Activated CD8-positive, alpha-beta T cell treated with anti-CD3 and anti-CD28 coated beads, Interleukin-2, amount 10 ng/mL, durations not matched to agents 7 days and 5 days (primary cell): ENCODE measurements at regions not wholly inside any gene's neighbourhood (a gene's known extent, or its start where the extent isn't known, plus 50 kb on each side); places are given as distances from the start of the nearest gene placed in this dataset.

Source experiments
- ATAC-seq: fragments of 150-1000 bp; cut with Tn5 transposase; one replicate; pipeline ENCODE4 v1.10.0; 2021; ENCODE audit warnings: moderate library complexity
- CTCF ChIA-PET: fragments of 350-600 bp; sonication (Branson Sonifier 250); formaldehyde crosslinking; loops from one replicate; lab custom pipeline; 2021; ENCODE audit warnings: antibody characterized with exemption; lab: Charles Lee
- POLR2A ChIA-PET: fragments of 350-600 bp; sonication (Branson Sonifier 250); formaldehyde crosslinking; loops from one replicate; lab custom pipeline; 2021; ENCODE audit warnings: antibody characterized with exemption; lab: Charles Lee
- DNase-seq: peaks from one replicate; pipeline ENCODE4 v3.0.0-alpha.2; 2020
- H3K27ac Mint-ChIP-seq: one replicate; pipeline ENCODE4 v1.8.0; 2021; ENCODE audit warnings: mild to moderate bottlenecking, mixed read lengths
- H3K27me3 Mint-ChIP-seq: one replicate; pipeline ENCODE4 v1.8.0; 2021; ENCODE audit warnings: low read depth, mixed read lengths
- H3K36me3 Mint-ChIP-seq: one replicate; pipeline ENCODE4 v1.8.0; 2021; ENCODE audit warnings: low read depth, mixed read lengths
- H3K4me1 Mint-ChIP-seq: one replicate; pipeline ENCODE4 v1.8.0; 2021; ENCODE audit warnings: low read depth, mixed read lengths
- H3K4me3 Mint-ChIP-seq: one replicate; pipeline ENCODE4 v1.8.0; 2021; ENCODE audit warnings: mild to moderate bottlenecking, mixed read lengths
- H3K9me3 Mint-ChIP-seq: one replicate; pipeline ENCODE4 v1.8.0; 2022; ENCODE audit warnings: mixed read lengths; ENCODE audit not compliant: insufficient read depth

DNA sequence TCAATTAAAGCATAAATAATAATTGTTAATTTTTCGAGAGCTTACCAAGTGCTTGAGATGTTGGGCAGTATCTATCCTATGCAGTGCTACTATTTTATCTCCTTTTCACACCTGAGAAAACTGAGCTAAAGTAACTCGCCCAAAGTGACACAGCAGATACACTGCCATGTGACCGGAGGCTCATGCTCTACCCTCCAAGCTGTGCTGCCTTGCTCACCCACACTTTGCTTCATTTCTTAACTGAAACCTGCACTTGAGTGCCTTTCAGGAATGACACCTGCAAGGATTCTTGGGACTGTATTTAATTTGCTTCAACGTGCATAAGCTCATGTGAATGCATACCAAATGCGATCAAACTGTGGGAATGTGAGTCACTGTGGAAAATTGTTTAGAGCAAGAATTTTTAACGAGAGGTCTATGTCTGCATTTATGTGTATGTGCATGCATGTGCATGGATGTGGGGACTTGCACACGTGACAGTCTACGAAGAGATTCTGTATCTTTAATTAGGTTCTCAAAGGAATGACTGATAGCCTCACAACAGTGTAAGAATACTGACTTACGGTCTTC, 119.2 kb downstream of the ADCYAP1R1 start:
- no peak for DNase-seq
- CTCF ChIA-PET, result no interaction called here
- Mint-ChIP-seq H3K27me3 (no peaks in the 10 kb centered on the region), H3K27ac (no peak overlapping the region), H3K36me3 (no peaks in the 10 kb centered on the region), H3K4me1 (no peaks in the 10 kb centered on the region), H3K4me3 (no peak overlapping the region), H3K9me3 (no peaks in the 10 kb centered on the region)
- POLR2A ChIA-PET, result interaction anchor here (0.5 kb wide), 1 partner anchor 34 kb away, joined by 3 read pairs; no protein-coding TSS in a partner anchor
- ATAC-seq, result no peak
